Stromal cell of bone marrow (primary cell): ENCODE measurements at regions not wholly inside any gene's neighbourhood (a gene's known extent, or its start where the extent isn't known, plus 50 kb on each side); places are given as distances from the start of the nearest gene placed in this dataset.

Experiments used
- DNase-seq: peaks from one replicate; pipeline ENCODE4 v3.0.0-alpha.2; 2012; ENCODE audit warnings: low read depth

GRCh38 chr12:62127516-62127915 is 132.7 kb upstream of the USP15 start:
- DNase-seq = no peak

GRCh38 chr12:62128175-62128975 is 131.8 kb upstream of the USP15 start:
- no peak for DNase-seq

- no peak for DNase-seq
These were observed 130.9 kb upstream of the USP15 start for GRCh38 chr12:62129291-62129690.

DNA sequence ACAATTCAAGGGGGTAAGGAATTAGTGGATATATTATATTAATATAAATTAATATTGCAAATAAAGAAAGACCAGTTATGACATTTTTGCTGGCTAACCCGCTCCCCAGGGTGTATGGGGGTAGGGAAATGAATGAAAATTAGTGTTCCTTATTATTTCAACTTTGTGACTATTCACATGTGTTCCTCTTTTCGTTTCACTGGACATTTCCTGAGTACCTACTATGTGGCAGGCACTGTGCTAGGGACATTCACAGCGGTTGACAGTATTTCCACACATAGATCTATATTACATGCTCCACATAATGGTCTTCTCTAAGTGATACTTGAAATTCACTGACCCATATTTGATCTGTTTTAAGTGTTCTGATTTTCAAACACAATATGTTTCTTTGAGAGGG is 129.8 kb upstream of the USP15 start:
- no peak for DNase-seq

DNA sequence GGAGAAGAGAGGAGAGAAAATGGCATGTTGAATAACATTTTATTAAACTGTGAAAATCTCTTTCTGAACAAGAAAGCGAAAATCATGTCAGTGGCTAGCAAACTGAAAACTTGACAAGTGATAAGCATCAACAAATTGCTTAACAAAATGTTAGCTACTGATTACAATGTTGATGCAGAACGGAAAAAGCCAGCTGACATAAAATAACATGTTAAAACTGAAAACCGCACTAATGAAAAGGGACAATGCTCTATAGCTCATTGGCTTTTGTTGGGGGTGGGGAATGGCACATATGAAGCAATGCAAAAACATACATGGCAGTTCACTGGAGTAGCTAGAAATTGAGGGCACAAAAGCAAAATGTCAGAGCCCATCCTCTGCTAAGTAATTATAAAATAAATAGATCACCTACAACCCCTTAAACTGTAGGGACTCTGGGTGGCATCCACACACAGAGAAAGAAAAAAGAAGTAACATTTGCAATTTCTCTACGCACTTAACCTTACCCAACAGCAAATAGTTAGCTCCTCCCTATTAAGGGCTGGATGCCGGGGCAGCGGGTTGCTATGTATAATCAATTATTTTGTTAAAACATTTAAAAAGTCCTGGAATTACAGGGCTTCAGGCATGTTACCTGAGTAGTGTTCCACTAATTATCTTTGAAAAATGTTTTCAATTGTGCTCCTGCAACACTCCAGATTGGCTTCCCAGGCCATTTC is 129.2 kb upstream of the USP15 start:
- DNase-seq = no peak

- no peak for DNase-seq
These were observed 126.8 kb upstream of the USP15 start for GRCh38 chr12:62133440-62133839.

DNA sequence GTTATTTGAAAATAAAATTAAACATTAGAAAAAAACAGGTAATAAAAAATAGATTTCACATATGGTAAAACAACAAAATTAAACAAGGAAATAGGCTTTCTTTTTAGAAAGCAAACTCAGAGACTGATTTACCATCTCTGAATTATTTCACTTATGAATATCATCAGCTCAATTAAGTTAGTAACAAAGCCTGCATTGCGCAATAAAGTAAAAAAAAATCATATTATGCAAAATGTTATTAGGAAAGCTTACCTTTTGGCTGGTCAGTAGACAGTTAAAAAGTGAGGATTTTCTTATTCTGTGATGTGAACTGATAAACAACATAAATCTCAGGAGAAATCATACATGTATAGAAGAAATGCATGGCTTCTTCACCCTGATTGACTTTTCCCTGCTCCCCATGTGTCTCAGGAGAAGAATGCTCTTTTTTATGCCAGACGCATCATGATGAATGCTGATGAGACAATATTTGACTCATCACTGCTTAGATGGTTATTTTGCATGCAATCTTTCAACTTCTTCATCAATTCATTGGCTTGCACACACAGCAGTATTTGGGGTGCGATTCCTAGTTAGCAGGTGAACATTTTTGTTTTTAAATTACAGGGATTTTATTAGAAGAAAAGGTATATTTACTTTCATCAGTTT is 124.5 kb upstream of the USP15 start:
- DNase-seq = no peak

GRCh38 chr12:62136496-62136895 is 123.7 kb upstream of the USP15 start:
- DNase-seq = no peak

- no peak for DNase-seq
These were observed 121.7 kb upstream of the USP15 start for GRCh38 chr12:62138527-62138926.

GRCh38 chr12:62146318-62146717 is 113.9 kb upstream of the USP15 start:
- DNase-seq = no peak

DNA sequence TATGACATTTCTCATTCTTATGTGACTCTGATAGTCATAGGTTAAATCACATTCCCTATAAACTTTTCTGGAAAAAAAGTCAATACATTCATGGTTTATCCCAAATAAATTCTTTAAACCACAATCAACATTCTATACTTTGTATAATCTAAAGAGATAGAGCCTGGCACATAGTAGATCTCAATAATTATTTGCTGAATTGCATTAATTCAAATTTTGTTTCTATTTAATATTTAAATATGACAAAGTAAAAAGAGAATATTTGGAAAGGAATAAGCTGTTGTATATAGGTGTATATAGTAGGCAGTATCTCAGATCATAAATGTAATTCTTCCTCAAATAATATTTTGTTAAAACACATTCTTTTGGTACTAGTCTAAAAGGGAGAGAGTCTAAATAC is 102.2 kb upstream of the USP15 start:
- DNase-seq = no peak

- no peak for DNase-seq
These were observed 101.5 kb upstream of the USP15 start for GRCh38 chr12:62158461-62159360.

DNA sequence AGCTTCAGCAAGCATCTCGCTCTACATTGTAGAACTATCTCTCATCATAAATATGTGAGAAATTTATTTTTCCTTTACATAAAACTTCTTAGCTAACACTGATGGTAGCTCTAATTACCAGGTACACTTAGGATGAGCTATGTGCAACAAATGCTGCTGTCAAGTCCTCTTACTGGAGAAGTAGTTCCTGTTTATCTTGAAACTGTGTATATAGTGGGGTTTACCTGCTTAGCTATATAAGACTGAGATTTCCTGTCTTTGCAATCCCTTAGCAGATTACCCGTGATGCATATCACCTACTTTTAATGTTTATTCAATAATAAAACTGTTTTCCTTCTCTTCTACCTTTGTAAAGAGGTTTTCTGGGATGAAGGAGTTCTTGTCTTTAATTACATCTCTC is 98.0 kb upstream of the USP15 start:
- no peak for DNase-seq

DNA sequence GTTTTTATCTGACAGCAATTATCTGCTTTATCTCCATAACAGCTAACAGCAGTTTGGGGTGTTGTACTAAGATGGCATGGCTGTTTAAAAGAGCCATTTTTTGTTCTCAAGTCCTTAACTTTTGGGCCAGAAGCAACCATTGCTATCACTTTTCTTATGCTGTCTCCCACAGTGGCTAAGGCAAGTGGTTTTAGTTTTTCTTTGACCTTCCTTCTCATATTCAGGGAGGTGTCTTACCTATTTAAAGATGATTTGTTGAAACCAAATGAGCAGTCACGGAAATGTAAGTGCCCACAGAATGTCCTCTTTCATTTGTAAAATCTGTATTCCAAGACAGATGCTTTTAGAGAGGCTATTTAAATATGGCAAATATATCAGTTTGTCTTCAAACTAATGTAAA is 96.8 kb upstream of the USP15 start:
- DNase-seq = no peak

DNA sequence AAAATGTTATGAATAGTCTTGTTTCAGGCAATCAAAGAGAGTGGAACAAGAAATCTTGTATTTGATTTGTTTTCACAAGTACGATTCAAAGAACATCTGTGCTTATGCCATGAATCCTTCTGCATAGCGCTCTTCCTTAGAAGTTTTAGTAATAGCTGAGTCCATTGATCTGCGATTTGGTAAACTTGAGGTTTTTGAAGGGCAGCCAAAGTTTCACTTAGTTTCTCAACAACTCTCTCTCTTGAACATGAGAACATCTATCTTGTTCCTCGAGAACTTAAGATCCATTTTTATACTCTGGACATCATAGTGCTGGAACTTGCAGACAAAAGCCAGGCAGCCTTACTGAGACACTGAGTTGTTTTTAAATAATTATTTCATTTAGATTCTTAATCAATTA is 96.2 kb upstream of the USP15 start:
- DNase-seq = no peak

DNA sequence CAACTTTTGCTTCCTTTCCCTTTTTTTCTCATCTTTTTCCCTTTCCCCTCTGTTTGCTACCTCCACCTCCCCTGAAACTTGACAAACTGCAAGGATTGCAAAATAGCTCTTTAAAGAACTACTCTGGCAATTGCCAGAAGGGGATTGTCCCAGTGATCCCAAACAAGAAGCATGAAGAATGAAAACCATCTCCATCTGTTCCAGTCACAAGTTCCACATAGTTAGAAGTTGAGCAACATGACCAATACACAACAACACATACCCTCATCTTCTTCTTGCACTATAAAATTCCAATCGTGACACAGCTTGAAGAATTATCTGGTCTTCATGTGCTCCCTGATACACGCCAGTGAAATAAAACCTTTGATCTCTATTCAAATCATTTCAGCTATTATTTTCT is 93.7 kb upstream of the USP15 start:
- DNase-seq = no peak

DNA sequence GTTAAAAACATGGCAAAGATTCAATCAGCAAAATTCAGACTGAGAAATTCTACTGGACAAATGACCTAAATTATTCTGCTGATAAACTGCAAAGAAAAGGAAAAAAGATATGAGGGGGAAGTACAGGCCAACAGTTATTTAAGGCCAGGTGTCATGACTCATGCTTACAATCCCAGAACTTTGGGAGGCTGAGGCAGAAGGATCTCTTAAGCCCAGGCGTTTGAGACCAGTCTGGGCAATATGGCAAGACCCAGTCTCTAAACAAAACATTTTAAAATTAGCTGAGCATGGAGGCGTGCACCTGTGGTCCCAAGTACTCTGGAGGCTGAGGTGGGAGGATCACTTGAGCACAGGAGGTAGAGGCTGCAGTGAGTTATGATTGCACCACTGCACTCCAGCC is 91.8 kb upstream of the USP15 start:
- no peak for DNase-seq

- DNase-seq = no peak
These were observed 90.0 kb upstream of the USP15 start for GRCh38 chr12:62170241-62170640.

GRCh38 chr12:62190689-62191490 is 69.3 kb upstream of the USP15 start:
- no peak for DNase-seq

DNA sequence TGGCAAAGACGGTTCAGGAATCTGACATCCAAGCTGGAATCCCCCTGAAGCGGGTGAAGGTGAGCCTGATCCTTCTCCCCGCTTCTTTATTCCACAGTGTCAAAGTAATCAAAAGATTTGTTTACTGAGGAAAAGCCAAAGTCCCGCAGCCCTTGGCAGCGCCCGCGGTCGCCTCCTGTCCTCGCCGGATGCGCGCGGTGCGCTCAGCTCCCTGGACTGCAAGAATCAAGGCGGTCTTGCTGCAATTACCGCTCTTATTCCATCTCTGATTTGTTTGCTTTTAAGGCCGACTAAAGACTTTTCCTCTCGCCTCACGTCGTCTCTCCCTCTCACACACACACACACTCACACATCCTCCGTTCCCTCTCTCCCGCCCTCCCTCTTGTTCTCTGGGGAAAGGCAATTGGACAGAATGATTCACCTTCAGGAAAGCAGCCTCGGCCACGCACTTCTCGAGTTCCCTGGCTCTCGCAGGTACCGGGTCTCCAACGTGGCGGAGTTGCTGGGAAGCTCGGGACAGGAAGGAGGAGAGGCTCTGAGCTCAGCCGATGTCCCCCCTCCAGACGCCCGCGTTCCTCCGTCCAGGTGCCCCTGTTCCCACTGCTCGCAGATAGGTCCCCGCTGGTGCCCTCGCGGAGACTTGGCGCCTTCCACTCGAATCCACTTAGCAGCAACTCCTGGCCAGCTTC is 68.6 kb upstream of the USP15 start:
- peak; percentile 28 for DNase-seq
